SJCRH30 (cell line): ENCODE measurements at regions not wholly inside any gene's neighbourhood (a gene's known extent, or its start where the extent isn't known, plus 50 kb on each side); places are given as distances from the start of the nearest gene placed in this dataset.
"Not testable (repeated sequence)": the region's sequence is repeated elsewhere in the genome, so short reads cannot be mapped to it uniquely, and the experiment has no call there.

Experiments used
- DNase-seq, 2 experiments: peaks; one replicate each; pipeline ENCODE4 v3.0.0-alpha.2; 2015 to 2020
- H3K27ac ChIP-seq: fragments of 250-450 bp; sonication (Bioruptor Pico); 2 replicates; pipeline ENCODE4 v1.5.1; 2020; ENCODE audit warnings: mild to moderate bottlenecking, moderate library complexity
- H3K27me3 ChIP-seq: fragments of 250-450 bp; sonication (Bioruptor Pico); 2 replicates; pipeline ENCODE4 v1.5.1; 2020; ENCODE audit warnings: mild to moderate bottlenecking, moderate library complexity
- H3K36me3 ChIP-seq: fragments of 250-450 bp; sonication (Bioruptor Pico); 2 replicates; pipeline ENCODE4 v1.5.1; 2020; ENCODE audit warnings: mild to moderate bottlenecking, moderate library complexity
- H3K4me1 ChIP-seq: fragments of 250-450 bp; sonication (Bioruptor Pico); 2 replicates; pipeline ENCODE4 v1.5.1; 2020; ENCODE audit warnings: mild to moderate bottlenecking, moderate library complexity
- H3K4me3 ChIP-seq: fragments of 250-450 bp; sonication (Bioruptor Pico); 2 replicates; pipeline ENCODE4 v1.5.1; 2020; ENCODE audit warnings: mild to moderate bottlenecking, moderate library complexity
- H3K9me3 ChIP-seq: fragments of 250-450 bp; sonication (Bioruptor Pico); replicated peaks from 2 replicates; pipeline ENCODE4 v1.5.1; 2020; ENCODE audit warnings: mild to moderate bottlenecking, moderate library complexity

- H3K9me3 ChIP-seq: no peaks in the 10 kb centered on the region
- H3K36me3 ChIP-seq: no peaks in the 10 kb centered on the region
- no peak overlapping the region for H3K27ac ChIP-seq
- H3K4me3 ChIP-seq: no peak overlapping the region
- no peaks in the 10 kb centered on the region for H3K27me3 ChIP-seq
- no peaks in the 10 kb centered on the region for H3K4me1 ChIP-seq
- DNase-seq: no peak
These were observed 834.0 kb downstream of the DSC3 start for GRCh38 chr18:30208546-30208945.

GRCh38 chr18:30192216-30192615 lies 850.3 kb downstream of the DSC3 start:
- Histone ChIP-seq H3K36me3 (no peaks in the 10 kb centered on the region), H3K4me1 (no peaks in the 10 kb centered on the region), H3K4me3 (no peak overlapping the region), H3K27me3 (no peaks in the 10 kb centered on the region), H3K27ac (no peak overlapping the region), H3K9me3 (no peaks in the 10 kb centered on the region)
- no peak for DNase-seq

- no peaks in the 10 kb centered on the region for H3K36me3 ChIP-seq
- H3K27ac ChIP-seq: no peak overlapping the region
- no peak for DNase-seq
- H3K27me3 ChIP-seq: no peaks in the 10 kb centered on the region
- no peaks in the 10 kb centered on the region for H3K4me1 ChIP-seq
- no peaks in the 10 kb centered on the region for H3K9me3 ChIP-seq
- no peak overlapping the region for H3K4me3 ChIP-seq
These were observed 856.3 kb downstream of the DSC3 start for GRCh38 chr18:30186245-30186644.

GRCh38 chr18:30177056-30177455 lies 865.5 kb downstream of the DSC3 start:
- Histone ChIP-seq H3K4me3 (no peak overlapping the region), H3K9me3 (no peaks in the 10 kb centered on the region), H3K27me3 (no peaks in the 10 kb centered on the region), H3K4me1 (no peaks in the 10 kb centered on the region), H3K27ac (no peak overlapping the region), H3K36me3 (no peaks in the 10 kb centered on the region)
- DNase-seq: no peak

GRCh38 chr18:30175621-30176225 lies 866.8 kb downstream of the DSC3 start:
- Histone ChIP-seq H3K9me3 (no peaks in the 10 kb centered on the region), H3K4me3 (no peak overlapping the region), H3K27ac (no peak overlapping the region), H3K27me3 (no peaks in the 10 kb centered on the region), H3K4me1 (no peaks in the 10 kb centered on the region), H3K36me3 (no peaks in the 10 kb centered on the region)
- DNase-seq: no peak

DNA sequence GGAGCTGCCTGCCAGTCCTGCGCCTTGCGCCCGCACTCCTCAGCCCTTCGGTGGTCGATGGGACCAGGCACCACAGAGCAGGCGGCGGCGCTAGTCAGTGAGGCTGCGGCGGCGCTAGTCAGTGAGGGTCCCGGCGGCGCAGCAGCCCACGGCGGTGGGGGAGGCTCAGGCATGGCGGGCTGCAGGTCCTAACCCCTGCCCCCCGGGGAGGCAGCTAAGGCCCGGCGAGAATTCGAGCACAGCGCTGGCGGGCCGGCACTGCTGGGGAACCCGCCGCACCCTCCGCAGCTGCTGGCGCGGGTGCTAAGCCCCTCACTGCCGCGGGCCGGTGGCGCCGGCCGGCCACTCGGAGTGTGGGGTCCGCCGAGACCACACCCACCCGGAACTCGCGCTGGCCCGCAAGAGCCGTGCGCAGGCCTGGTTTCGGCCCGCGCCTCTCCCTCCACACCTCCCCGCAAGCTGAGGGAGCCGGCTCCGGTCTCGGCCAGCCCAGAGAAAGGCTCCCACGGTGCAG lies 867.4 kb downstream of the DSC3 start:
- Histone ChIP-seq H3K4me3 (no peak overlapping the region), H3K27me3 (no peaks in the 10 kb centered on the region), H3K27ac (no peak overlapping the region), H3K36me3 (no peaks in the 10 kb centered on the region), H3K4me1 (no peaks in the 10 kb centered on the region), H3K9me3 (no peaks in the 10 kb centered on the region)
- DNase-seq: no peak

GRCh38 chr18:30163573-30163972 lies 879.0 kb downstream of the DSC3 start:
- no peaks in the 10 kb centered on the region for H3K4me1 ChIP-seq
- no peak overlapping the region for H3K4me3 ChIP-seq
- no peaks in the 10 kb centered on the region for H3K36me3 ChIP-seq
- DNase-seq: no peak
- H3K27ac ChIP-seq: no peak overlapping the region
- H3K9me3 ChIP-seq: no peaks in the 10 kb centered on the region
- no peaks in the 10 kb centered on the region for H3K27me3 ChIP-seq

DNA sequence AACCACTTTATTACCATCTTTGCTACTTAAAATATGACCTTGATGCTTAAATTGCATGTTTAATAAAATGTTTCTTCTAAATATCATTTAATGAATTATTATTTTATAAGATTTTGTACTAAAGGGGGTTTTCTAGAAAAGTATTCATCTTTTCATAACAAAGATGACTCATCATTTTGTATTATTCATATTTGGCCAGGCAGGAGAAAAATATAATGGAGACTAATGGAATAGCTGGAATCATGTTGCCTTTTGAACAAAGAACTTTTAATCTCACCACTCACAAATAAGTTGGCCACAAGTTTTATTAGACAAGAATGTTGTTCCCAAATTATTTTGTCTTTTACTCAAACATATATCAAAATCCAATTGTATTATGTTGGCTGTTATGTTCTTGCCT lies 882.4 kb downstream of the DSC3 start:
- Histone ChIP-seq H3K36me3 (no peaks in the 10 kb centered on the region), H3K27ac (no peak overlapping the region), H3K4me3 (no peak overlapping the region), H3K4me1 (no peaks in the 10 kb centered on the region), H3K9me3 (no peaks in the 10 kb centered on the region), H3K27me3 (no peaks in the 10 kb centered on the region)
- no peak for DNase-seq

DNA sequence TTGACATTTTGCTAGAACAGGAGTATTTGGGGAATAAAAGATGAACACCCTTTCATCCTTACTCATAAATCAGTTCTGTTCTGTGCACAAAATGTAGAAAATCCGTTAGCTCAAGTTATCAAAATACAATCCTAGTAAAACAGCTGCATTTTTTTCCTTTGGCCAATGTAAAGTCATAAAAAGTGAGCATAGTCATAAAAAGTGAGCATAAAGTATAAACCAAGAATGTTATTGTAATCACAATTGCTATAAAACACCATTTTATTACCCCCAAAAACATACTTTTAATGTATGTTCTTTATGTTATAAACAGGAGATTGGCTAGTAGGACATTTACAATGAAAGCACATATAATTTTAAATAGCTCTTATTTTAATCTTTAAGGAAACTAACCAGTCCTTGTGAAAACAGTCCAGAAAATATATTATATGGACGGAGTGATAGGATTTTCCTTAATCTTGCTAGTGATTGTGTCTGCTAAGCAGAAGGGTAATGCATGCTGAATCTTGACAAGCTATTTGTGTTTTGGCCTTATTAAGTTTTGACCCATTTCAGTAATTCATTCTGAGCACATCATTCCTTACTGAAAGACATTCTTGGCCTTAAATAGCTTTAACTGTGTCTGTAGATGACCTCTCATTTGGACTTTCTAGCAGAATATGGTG lies 891.8 kb downstream of the DSC3 start:
- Histone ChIP-seq H3K36me3 (no peaks in the 10 kb centered on the region), H3K27me3 (no peaks in the 10 kb centered on the region), H3K9me3 (no peaks in the 10 kb centered on the region), H3K27ac (no peak overlapping the region), H3K4me3 (no peak overlapping the region), H3K4me1 (no peaks in the 10 kb centered on the region)
- DNase-seq: no peak

DNA sequence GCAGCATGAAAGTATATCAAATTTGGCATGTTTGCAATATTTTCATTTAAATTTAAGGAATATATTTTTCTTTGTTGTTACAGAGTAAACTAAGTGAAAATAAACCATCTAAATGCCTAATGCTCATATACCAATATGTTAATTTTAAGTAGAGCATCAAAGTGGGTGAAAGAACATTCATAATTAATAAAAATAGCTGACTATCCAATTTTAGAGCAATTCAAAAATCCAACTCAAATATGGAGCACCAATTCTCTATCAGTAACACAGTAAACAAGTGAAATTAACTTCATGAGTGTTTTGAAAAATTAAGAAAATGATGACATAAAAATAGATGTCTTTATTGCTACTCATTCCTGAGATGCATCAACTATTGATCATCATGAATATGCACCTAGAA lies 893.0 kb downstream of the DSC3 start:
- H3K4me3 ChIP-seq: no peak overlapping the region
- H3K4me1 ChIP-seq: no peaks in the 10 kb centered on the region
- H3K27ac ChIP-seq: no peak overlapping the region
- DNase-seq: no peak
- H3K36me3 ChIP-seq: no peaks in the 10 kb centered on the region
- H3K27me3 ChIP-seq: no peaks in the 10 kb centered on the region
- no peaks in the 10 kb centered on the region for H3K9me3 ChIP-seq

DNA sequence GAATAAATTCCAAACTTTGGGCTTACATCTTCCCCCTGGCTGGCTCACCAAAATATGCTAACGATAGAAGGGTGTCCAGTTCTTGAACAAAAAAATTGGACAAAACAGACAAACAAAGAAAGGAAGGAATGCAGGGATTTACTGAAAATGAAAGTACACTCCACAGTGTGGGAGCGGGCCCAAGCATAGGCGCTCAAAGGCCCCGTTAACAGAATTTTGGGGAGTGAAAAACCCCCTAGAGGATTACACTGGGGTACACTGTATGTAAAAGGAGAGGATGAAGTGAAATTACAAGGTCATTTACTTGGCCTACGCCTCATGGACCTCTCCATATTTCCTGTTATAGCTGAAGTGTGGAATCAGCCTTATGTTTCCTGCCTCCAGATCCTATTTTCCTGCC lies 899.7 kb downstream of the DSC3 start:
- H3K4me1 ChIP-seq: no peaks in the 10 kb centered on the region
- H3K36me3 ChIP-seq: no peaks in the 10 kb centered on the region
- no peak overlapping the region for H3K4me3 ChIP-seq
- no peak overlapping the region for H3K27ac ChIP-seq
- DNase-seq: no peak
- no peaks in the 10 kb centered on the region for H3K27me3 ChIP-seq
- no peaks in the 10 kb centered on the region for H3K9me3 ChIP-seq

- H3K27me3 ChIP-seq: no peaks in the 10 kb centered on the region
- no peak overlapping the region for H3K4me3 ChIP-seq
- H3K4me1 ChIP-seq: no peaks in the 10 kb centered on the region
- H3K9me3 ChIP-seq: no peaks in the 10 kb centered on the region
- no peak for DNase-seq
- no peaks in the 10 kb centered on the region for H3K36me3 ChIP-seq
- no peak overlapping the region for H3K27ac ChIP-seq
These were observed 900.3 kb downstream of the DSC3 start for GRCh38 chr18:30142248-30142647.

DNA sequence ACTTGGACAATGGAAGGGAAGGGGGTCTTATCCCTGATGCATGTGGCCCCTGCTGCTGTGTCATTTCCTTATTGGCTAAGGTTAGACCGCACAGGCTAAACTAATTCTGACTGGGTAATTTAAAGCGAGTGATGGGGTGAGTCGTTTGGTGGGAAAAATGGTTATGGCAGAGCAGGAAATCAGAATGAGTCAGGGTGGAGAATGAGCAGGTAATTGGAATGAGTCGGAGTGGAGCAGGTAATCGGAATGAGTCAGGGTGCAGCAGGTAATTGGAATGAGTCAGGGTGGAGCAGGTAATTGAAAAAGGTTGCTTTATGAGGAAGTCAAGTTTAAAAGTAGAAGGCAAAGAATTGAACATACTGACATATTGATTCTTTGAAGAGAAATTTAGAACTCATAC lies 901.0 kb downstream of the DSC3 start:
- H3K27ac ChIP-seq, H3K36me3 ChIP-seq, H3K4me1 ChIP-seq, H3K4me3 ChIP-seq, H3K27me3 ChIP-seq, DNase-seq, H3K9me3 ChIP-seq: not testable (repeated sequence)

DNA sequence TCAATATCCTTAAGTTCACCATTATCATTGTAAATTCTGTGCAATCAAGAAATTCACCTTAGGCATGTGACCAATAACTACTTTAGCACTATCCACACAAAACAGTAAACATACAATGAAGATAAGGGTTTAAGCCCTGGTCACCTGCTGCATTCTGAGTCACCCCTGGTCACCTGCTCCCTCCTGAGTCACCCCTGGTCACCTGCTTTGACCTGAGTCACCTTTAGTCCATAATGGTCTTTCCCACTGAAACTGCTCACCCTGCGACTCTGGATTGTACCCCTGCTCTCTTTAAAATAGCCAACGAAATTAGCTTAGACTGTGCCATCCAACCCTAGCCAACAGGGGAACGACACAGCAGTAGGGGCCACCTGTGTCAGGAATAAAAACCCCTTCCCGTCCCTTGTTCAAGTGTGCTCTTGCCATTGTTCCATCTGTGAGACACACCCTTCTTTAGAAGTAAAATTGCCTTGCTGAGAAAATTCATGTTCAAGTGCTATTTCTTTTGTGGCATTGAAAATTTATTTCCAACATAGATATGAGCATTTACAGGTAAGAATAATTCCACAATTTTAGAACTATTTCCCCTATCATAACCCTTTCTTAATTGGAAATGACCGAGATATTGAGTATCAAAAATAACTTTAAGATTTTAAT lies 902.8 kb downstream of the DSC3 start:
- H3K27ac ChIP-seq: no peak overlapping the region
- H3K9me3 ChIP-seq: no peaks in the 10 kb centered on the region
- no peaks in the 10 kb centered on the region for H3K27me3 ChIP-seq
- no peaks in the 10 kb centered on the region for H3K4me1 ChIP-seq
- no peak for DNase-seq
- H3K36me3 ChIP-seq: no peaks in the 10 kb centered on the region
- no peak overlapping the region for H3K4me3 ChIP-seq

- Histone ChIP-seq H3K36me3 (no peaks in the 10 kb centered on the region), H3K4me3 (no peak overlapping the region), H3K4me1 (no peaks in the 10 kb centered on the region), H3K27ac (no peak overlapping the region), H3K9me3 (no peaks in the 10 kb centered on the region), H3K27me3 (no peaks in the 10 kb centered on the region)
- no peak for DNase-seq
These were observed 906.6 kb downstream of the DSC3 start for GRCh38 chr18:30135938-30136337.

DNA sequence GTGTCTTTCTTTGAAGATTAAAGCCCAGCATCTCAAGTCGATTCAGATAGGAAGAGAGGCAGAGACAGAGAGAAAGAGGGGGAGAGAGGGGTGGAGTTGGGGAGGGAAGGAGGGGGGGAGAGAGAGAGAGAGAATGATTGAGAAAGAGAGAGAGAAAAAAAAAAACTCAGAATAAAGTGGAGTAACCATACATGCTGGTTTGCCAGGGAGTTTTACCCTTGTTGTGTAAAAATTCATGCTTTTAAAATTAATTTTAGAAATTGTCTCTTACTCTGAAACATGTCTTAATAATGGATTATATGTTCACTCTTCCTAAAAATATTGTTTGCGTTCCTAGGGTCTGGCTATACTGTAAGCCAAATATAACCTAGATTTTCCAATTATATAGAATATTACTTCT lies 908.5 kb downstream of the DSC3 start:
- H3K27me3 ChIP-seq: no peaks in the 10 kb centered on the region
- no peak for DNase-seq
- no peaks in the 10 kb centered on the region for H3K4me1 ChIP-seq
- no peak overlapping the region for H3K4me3 ChIP-seq
- no peaks in the 10 kb centered on the region for H3K9me3 ChIP-seq
- no peak overlapping the region for H3K27ac ChIP-seq
- no peaks in the 10 kb centered on the region for H3K36me3 ChIP-seq
